ENCODE measurements at regions not wholly inside any gene's neighbourhood (a gene's known extent, or its start where the extent isn't known, plus 50 kb on each side); places are given as distances from the start of the nearest gene placed in this dataset.

DNA sequence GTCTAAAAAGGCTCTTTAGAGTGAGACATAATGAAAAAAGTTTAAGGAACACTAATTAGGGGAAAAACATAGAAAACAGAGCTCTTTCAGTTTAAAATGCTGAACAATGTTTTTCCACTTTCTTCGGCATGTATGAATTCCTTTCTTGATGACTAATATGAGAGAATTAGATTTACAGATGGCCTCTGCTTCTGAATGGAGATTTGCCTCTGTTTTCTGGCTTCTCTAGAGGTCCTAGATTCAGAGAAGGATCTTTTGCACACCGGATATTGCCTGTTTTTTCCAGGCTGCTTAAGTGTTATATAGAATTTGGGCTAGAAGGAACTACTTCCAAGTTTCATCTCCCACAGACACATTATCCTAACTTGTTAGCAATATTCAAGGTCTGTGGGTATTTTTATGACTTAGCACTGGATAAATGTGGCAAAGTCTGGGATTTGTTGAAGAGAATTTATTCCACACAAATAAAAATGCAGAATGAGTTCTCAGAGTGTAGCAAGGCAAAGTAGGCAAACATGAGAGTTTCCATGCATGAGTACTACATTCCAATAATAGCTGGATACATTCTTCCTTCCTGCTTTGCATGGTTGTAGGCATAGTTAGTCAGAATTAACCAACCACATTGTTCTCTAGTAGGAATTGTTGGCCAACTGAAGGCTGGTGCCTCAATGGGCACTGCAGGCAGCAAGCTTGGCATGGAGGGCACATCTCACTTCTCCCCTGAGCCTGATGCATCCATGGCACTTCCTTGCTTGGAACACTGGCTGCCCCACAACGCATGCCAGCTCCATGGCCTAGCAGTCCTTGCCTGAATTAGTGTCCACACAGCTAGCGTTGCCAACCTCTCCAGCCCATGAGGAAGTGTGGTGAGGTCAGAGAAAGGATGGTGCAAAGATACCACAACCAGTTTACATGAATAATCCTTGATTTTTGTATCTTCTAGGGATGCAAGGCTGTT is 224.2 kb downstream of the CLIC5 start:
- DNase-seq = no peak

DNA sequence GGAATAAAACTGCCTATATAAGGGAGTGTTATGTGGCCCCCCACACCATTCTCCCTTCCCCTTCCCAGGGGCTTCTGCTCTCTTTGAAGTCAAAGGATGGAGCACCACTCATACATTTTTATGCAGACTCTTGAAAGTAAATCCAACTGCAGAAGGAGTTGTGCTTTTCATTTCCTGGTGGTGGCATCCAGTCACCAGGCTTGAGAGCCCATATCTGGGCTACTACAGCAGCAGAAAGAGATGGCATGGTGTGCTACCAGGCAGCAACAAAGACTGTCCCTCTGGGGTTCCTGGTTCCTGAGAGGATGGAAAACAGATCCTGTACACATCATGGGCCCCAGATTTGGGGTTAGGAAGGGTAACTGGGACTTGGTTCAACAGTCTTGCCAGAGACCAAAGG is 226.4 kb downstream of the CLIC5 start:
- no peak for DNase-seq

DNA sequence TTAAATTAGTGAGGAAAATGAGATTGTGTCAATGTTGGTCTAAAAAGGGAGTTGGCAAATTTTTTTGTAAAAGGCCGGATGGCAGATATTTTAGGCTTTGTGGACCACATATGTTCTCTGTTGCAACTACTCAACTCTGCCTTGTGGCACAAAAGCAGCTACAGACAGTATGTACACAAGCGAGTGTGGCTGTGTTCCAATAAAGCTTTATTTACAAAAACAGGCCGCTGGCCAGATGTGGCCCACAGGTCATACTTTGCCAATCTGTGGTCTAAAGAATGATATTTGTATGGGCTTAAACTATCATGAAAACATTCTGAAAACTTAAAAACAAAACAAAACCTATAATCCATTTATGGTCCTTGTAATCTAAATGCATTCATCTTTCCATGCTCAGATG is 228.3 kb downstream of the CLIC5 start:
- no peak for DNase-seq

DNA sequence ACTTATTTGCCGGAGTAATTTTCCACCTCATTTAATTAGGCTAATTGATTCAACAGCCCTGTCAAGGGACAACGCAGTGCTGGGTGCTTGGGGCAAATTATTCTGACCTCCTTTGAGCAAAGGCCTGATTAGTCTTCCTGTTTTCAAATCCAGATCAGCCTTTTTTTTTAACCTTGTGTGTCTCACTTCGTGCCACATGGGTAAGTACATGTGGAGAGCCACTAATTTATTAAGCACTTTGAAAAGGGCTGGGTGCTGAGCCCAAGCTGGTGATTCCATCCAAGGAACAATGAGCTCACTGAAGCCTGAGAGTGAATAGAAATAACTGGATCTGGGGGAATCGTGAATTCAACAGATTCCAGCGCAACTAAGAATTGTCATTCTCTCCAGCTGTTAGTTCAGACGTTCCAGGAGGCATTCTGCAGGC is 229.3 kb downstream of the CLIC5 start:
- DNase-seq = no peak

DNA sequence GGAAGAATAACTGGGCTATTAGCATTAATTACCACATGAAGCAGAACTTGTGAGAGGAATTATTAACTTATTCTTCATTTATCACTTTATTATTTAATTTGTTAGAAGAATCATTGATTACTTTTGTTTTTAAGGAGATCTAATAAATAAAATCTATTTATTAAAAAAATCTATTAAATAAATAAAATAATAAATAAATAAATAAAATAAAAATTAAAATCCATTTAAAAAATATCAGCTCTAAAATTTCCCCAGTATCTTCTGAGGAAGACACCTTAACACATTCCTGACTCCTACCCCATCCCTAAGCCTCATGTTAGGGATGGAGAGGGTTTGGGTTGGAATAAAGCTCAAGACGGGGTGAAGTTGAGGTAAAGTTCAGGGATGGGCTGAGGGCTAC is 231.4 kb downstream of the CLIC5 start:
- DNase-seq = no peak

DNA sequence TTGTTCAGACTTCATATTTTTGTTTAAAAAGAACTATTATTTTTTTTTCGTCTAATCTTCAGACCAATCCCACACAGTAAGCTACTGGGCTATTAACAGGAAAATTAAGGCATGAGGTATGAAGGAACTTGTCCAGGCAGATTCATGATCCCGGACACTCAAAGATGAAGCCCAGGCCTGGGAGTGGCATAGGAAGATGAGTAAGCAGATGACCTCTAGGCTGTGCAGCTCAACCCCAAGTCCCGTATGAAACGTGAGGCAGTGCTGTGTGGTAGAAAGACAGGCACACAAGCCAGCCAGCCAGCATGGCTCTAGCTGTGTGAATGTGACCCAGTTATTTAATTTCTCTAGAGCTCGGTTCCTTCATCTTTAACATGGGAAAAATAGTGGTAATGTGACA is 231.9 kb downstream of the CLIC5 start:
- no peak for DNase-seq

DNA sequence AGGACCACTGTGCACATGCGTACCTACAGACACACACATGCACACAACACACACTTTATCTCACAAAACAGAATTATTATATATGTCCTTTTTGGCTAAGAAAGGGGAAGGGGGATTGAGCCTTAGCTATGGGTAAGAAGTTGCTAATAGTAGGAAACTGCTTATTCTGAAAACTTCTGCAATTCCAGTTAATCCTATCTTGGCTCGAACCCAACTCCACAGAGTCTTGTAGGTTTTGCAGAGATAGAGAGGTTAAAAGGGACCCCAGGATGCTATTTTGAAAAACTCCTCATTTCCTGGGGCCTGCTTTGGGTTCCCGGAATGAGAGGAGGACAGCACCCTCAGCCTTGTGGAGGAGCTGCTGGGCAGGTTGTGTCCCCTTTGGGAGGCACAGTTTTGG is 233.8 kb downstream of the CLIC5 start:
- DNase-seq = no peak

DNA sequence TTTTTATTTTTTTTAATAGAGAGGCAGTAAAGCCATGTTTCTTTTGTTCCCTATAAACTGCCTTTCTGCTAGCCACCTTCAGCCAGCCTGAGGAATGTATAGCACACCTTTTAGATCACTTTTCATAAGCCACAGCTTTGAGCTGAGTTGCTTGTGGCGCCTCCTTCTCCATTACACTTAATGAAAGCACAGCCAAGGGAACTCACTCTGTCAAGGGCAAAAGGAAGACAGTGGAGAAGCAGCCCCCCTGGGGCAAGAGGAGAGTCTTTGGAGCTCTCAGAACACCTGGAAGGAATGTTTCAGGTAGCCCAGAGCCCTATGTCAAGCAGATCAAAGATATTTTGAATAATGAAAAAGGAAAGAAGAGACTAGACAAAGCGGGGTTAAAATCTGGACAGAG is 235.1 kb downstream of the CLIC5 start:
- no peak for DNase-seq

DNA sequence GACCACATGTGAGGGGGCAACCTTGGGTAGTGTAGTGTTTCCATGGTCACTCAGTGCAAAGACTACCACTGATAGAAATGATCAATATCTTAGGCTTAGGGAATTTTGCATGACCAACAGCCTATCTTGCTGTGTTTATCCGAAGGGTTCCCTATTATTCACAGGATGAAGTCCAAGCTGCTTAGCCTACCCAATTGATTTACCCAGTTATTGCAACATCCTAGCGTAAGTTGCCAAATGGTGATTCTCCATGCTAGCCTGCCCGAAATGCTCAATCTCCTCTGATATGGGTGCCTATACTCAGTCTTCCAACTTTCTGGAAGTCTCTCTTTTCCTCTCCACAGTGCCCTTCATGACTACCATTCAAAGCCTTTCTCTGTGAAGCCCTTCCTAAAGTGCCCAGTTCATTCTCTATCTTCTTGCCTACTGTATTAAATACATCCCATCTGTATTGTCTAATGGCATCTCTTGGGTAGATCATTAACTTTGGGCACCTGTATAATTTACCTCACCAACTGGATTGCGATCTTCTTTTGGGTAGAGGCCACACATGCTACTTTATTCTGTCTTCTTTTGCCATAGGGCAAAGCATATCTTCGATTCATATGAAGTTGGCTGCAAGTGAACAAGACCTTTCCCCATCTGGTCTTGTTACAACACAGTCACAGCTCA is 240.5 kb downstream of the CLIC5 start:
- no peak for DNase-seq

DNA sequence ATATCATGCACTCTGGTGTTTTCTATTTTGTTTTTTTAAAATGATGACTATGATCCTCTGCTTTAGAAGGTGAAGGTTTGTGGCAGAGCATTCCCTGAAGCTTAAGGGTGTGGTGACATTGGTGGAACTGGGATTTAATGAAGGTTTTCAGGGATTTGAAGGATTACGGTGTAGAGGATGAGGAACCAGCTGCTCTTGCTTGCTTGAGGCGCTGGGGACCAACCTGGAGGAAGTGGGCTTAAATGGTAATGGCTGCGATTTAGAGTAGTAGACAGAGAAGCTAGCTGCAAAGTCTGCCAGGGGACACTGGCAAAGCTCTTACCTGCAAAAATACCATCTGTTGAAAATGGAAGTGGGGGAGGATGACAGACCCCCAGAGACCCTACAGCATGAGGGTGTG is 241.8 kb downstream of the CLIC5 start:
- no peak for DNase-seq

DNA sequence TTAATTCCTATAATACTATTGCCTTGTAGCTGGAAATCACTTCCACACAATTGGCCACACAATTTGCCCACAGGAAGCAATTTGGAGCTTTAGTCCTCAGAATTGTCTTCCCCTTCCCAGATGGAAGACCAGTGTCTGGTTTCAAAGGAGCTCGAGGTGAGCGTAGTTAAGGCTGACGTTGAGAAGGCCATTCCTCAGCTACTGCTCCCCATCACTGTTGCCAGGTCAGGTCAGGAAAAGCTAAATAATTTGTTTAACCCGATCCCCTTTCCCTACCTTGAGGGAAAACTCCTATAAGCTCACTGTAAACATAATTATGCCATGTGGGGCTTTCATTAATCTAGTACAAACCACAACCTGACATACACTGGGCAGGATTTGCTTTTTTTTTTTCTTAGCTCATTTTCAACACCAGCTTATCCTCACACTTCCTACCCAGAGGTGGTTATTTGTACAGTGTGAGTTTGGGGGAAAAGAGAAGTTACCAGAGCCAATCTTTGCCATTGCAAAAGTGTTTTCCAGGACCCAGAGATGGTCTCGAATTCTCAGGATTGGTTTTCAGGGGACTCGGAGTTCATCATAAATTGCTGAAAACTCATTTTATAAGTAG is 242.7 kb downstream of the CLIC5 start:
- no peak for DNase-seq

DNA sequence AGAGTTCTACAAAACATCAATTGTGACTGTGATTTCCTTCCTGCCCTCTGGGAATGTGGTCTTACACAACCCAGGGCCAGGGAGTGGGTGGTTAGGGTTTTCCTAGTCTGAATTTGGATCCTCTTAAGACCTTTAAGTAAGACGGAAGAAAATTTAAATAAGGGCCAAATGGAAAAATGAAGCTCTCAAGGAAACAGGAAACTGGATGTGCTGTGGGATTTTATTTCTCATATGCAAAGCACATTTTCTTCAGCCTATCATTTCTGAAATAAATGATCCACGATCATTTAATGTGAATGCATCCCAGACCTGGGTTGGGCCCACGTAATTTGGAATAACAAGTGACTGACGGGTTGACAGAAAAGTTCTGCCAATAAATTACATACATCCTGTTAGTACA is 243.6 kb downstream of the CLIC5 start:
- DNase-seq = no peak

DNA sequence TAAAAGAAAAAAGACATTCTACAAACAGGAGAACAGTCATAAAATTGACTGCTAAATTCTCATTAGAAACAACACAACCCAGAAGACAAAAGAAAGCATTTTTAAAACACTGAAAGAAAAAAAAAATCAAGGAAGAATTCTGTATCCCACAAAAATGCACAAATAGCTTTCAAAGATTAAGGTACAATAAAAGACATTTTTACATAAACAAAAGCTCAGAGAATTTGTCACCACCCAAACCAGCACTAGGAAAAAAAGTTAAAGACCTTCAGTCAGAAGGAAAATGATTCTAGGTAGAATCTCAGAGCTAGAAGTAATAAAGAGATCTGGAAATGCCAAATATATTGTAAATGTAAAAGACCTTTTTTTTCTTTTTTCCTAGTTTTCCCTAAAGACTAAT is 252.4 kb downstream of the CLIC5 start:
- no peak for DNase-seq

DNA sequence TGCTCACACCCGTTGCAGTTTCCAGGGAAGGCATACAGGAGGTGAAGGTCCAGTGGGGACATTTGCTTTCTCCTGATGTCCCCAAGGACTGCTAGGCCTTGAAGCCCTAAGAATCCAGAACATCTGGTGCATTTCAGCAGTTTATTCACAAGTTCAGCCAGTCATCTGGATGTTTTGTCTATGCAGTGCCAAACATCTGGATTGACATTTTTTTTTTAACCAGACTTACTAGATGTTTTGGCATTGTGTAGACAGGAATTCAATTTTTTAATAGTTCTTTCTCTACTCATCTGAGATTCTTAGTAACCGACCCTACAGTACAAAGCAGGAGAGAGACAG is 256.2 kb downstream of the CLIC5 start:
- DNase-seq = no peak

DNA sequence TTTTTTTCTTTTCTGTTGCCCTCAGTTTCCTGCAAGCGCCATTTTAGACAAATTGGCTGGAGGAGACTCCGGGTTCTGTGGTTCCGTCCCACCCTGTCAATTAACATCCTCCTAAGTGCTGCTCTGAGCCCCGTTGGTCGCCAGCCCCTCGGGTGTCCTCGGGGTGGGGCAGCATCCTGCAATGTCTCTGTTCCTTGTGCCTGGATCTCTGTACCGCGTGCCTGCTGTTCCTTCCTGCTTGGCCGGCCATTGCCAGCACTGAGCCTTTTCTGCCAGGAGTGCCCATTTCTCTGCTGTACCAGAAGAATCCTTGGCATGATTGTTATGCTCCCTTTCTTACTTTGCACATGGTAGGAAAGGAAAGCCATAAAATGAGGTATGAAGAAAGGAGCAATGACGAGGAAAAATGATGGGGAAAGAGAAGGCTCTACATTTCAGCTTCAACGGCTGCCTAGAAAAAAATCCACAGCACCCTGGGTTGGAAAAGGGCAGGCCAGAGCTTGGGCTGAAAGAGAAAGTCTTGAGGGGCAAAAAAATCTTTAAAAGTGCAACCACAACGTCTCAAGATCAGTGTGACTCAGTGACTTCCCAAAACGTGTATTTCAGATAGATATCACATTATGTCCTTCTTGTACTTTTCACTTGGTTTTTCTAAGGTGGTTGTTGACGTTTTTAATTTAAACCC is 256.7 kb downstream of the CLIC5 start:
- no peak for DNase-seq

DNA sequence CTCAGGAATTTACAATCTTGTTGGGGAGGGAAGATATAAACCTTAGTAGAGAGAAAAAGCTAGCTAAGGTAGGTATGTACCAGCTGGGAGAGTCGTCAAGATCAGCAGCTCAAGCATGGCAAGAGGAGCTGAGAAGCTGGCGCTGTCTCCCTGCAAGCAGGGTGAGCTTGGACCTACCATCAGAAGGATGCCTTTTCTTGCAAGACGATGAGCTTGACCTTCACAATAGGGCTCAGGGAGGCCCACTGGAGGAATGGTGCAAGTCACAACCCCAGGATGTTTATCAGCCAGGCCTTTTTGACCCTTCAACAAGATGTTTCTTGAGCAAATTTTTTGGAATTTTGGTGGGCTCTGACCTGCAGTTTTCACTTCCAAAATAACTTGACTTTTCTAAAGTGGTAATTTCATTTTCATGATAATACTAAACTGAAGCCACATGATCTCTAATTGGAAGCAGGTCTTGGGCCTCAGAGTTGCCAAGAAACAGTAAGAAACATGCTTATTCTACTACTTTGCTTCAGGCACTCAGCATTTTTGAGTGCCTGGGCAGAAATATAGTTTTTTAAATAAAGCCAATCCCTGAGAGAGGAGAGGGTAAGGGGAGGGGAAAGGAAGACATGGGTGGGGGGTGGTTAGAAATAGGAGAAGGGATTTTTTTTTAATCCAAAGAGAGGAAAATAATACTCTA is 258.1 kb downstream of the CLIC5 start:
- DNase-seq = no peak

DNA sequence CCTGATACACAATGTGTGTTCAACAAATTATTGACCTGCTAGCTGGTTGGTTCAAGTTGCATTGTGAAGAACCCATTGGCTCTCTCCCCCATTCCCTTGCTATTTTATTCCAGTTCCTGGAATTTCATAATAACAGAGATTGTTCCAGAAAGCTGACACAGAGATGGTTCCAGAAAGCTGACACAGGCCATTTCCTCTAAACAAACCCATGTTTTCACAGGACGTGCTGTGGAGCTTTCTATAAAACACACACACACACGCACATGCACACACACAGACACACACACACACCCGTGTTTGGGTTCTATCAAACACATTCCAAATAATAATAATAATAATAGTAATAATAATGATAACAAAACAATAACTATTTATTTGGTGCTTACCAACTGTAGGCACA is 259.1 kb downstream of the CLIC5 start:
- DNase-seq = no peak

DNA sequence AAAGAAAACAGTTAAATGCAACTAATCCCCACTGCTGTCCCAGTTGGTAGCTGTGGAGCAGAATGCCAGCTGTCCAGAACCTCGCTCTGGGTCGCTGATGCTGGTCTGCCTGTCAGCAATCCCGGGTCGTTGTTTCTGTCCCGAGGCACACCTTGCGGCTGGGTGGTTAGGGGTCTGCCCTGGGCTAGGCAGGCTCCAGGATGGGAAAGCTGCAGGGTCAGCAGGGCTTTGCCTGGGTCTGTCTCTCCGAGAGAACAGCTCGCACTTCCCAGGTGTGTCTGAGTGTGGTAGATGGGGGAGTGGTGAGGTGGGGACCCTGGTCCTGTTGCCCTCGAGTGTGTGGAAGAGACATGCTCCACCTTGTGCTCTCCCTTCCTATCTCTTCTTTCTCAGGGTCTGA is 261.2 kb downstream of the CLIC5 start:
- DNase-seq = no peak

DNA sequence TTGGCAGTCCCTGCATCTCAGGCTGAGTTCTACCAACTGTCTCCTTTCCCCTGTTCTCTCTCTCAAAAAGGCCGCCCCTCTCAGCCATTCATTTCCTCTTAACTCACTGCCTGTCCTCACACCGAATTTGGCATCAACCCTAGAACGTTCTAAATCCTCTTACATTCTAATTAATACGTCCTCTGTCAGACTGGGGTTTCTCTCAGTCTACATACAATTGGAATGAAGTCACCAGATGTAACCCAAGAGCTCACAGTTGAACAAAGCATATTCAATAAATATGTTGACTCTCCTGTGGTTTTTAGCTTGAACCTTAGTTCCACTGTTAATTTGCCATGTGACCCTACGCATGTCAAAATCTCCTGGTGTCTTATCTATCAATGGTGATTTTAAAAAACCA is 269.6 kb downstream of the CLIC5 start:
- DNase-seq = no peak

DNA sequence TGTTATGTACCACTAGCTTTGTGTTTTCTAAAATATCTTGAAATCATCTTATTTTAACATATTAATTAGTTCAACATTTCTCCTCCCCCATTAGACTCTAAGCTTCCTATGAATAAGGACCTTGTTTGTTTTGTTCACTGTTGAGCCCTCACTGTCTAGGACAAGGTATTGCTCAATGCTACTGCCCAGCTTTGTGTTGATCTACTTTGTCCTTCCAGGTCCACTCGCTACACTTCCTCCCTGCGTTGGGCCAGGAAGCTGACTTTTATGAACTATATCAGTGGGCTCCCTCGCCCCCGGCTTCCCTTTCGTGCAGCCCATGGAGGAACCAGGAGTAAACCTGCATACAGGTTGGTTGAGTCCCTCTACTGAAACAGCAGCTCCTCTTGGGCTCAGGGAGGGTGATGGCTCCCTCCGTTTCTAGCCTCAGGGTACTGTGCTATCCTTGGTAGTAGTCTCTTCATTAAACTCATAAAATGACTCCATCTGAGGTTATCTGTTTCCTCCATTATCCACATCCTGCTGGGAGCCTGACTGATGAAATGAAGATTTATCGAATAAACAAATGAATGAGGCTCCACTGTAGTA is 272.5 kb downstream of the CLIC5 start:
- DNase-seq = no peak

DNA sequence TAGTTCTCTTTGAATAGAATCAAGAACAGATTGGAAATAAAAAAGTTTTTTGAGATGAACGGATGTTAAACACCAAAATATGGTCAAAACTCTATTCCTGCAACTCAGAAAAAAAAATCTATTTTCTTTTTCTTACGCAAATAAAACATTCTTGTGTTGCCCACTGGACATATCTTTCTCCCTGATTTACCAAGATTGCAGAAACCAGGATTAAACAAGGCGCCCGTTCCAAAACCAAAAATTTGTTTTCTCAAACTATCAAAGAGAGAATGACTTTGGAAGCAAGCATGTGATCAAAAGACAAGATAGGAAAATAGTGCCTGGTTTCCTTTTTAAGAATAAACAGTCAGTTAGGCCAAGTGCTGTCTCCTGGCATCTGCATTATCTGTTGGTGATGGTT is 273.1 kb downstream of the CLIC5 start:
- no peak for DNase-seq

DNA sequence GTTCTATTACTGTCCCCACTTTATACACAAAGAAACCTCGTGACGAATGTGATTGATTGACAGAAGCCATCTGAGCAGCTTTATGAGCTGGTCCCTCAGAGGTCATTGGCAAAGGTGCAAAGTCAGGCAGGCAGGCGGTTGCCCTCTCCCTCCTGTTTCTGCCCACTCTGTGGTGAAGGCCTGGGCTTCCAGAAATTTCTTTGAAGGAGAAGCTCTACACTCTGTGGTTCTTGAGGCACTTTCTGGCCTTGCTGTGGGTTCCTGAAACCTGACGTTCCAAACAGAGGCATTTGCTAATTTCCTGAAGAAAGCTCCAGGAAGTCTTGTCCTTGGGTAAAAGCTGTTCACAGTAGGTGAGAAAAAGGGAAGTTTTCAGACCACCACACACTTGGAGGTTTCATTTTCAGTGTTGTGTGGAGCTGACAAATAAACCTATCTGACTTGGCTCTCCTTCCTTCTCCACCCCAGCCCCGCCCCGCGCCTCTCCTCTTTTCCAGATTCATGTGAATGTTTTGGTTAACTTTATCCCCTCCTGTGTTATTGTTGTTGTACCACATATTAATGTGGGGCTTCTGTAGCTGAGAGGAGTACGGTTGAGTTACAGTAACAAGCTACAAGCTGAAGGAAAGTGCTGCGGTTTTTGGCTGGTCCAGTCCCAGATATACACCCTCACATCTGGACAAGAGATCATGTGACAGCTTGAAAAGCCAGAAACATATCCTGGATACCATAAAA is 274.1 kb downstream of the CLIC5 start:
- no peak for DNase-seq

All from NCI-H1930 (cell line).